GM23338 (cell line): ENCODE measurements at regions not wholly inside any gene's neighbourhood (a gene's known extent, or its start where the extent isn't known, plus 50 kb on each side); places are given as distances from the start of the nearest gene placed in this dataset.

Experiments used
- ATAC-seq: fragments of 200-7000 bp; cut with Tn5 transposase; 3 replicates; pipeline ENCODE4 v1.9.1; 2020
- DNase-seq: peaks from one replicate; pipeline ENCODE4 v3.0.0-alpha.2; 2015; ENCODE audit warnings: low spot score
- H2AFZ ChIP-seq: fragments of 200-600 bp; sonication (generic); 2 replicates; pipeline ENCODE4 v1.8.0; 2016; ENCODE audit warnings: antibody characterized with exemption, mild to moderate bottlenecking, moderate library complexity
- H3F3A ChIP-seq: fragments of 200-600 bp; sonication (generic); replicated peaks from 2 replicates; pipeline ENCODE4 v1.8.0; 2017; ENCODE audit warnings: antibody characterized with exemption, mixed run types, low read depth
- H3K27ac ChIP-seq: fragments of 200-600 bp; sonication (generic); 2 replicates; pipeline ENCODE4 v1.6.1; 2016; ENCODE audit warnings: low read depth
- H3K27me3 ChIP-seq: fragments of 200-600 bp; sonication (generic); 2 replicates; pipeline ENCODE4 v1.8.0; 2016; ENCODE audit warnings: mild to moderate bottlenecking, mixed run types, moderate library complexity; ENCODE audit not compliant: insufficient read depth
- H3K36me3 ChIP-seq: fragments of 200-600 bp; sonication (generic); 2 replicates; pipeline ENCODE4 v1.8.0; 2016; ENCODE audit warnings: mild to moderate bottlenecking; ENCODE audit not compliant: insufficient read depth
- H3K4me1 ChIP-seq: fragments of 200-600 bp; sonication (generic); 2 replicates; pipeline ENCODE4 v1.8.0; 2016; ENCODE audit warnings: mild to moderate bottlenecking, moderate library complexity; ENCODE audit not compliant: insufficient read depth
- H3K4me2 ChIP-seq: fragments of 200-600 bp; sonication (generic); 2 replicates; pipeline ENCODE4 v1.7.1; 2017; ENCODE audit warnings: mixed run types
- H3K4me3 ChIP-seq: fragments of 200-600 bp; sonication (generic); 2 replicates; pipeline ENCODE4 v1.6.1; 2016; ENCODE audit warnings: mixed run types
- H3K79me2 ChIP-seq: fragments of 200-600 bp; sonication (generic); replicated peaks from 2 replicates; pipeline ENCODE4 v1.8.0; 2017; ENCODE audit warnings: mild to moderate bottlenecking; ENCODE audit not compliant: insufficient read depth
- H3K9me2 ChIP-seq: fragments of 200-600 bp; sonication (generic); 2 replicates; pipeline ENCODE4 v1.8.0; 2017; ENCODE audit not compliant: insufficient read depth
- H4K20me1 ChIP-seq: fragments of 200-600 bp; sonication (generic); replicated peaks from 2 replicates; pipeline ENCODE4 v1.8.0; 2017; ENCODE audit warnings: mild to moderate bottlenecking; ENCODE audit not compliant: insufficient read depth
- H3K27ac Mint-ChIP-seq: 2 replicates; pipeline ENCODE4 v1.8.0; 2020; ENCODE audit warnings: inconsistent platforms, mild to moderate bottlenecking, moderate library complexity, mixed read lengths
- H3K27me3 Mint-ChIP-seq: 3 replicates; pipeline ENCODE4 v1.8.0; 2022; ENCODE audit warnings: low read depth, mild to moderate bottlenecking, moderate library complexity, mixed read lengths, inconsistent platforms; ENCODE audit not compliant: insufficient read depth, poor library complexity
- H3K36me3 Mint-ChIP-seq: 3 replicates; pipeline ENCODE4 v1.8.0; 2021; ENCODE audit warnings: low read depth, mild to moderate bottlenecking, inconsistent platforms, moderate library complexity, mixed read lengths
- H3K4me1 Mint-ChIP-seq: 3 replicates; pipeline ENCODE4 v1.8.0; 2020; ENCODE audit warnings: mild to moderate bottlenecking, inconsistent platforms, mixed read lengths
- H3K4me3 Mint-ChIP-seq: 3 replicates; pipeline ENCODE4 v1.8.0; 2021; ENCODE audit warnings: moderate library complexity, mild to moderate bottlenecking, inconsistent platforms, mixed read lengths
- H3K9me3 Mint-ChIP-seq: 3 replicates; pipeline ENCODE4 v1.8.0; 2020; ENCODE audit warnings: moderate library complexity, mild to moderate bottlenecking, inconsistent platforms, mixed read lengths
- EZH2 ChIP-seq: fragments of 200-600 bp; sonication (generic); IDR thresholded peaks from one replicate; pipeline ENCODE4 v1.8.0; 2017; ENCODE audit warnings: antibody characterized with exemption, mild to moderate bottlenecking, low read depth; ENCODE audit not compliant: unreplicated experiment
- EZH2phosphoT487 ChIP-seq: fragments of 200-600 bp; sonication (generic); IDR thresholded peaks from one replicate; pipeline ENCODE4 v1.8.1; 2018; ENCODE audit warnings: antibody characterized with exemption; ENCODE audit not compliant: unreplicated experiment
- JUNB ChIP-seq: IDR thresholded peaks from one replicate; pipeline ENCODE4 v1.6.1; 2016; ENCODE audit warnings: antibody characterized with exemption; ENCODE audit not compliant: unreplicated experiment
- NANOG ChIP-seq: IDR thresholded peaks from 2 replicates; pipeline ENCODE4 v1.6.1; 2016; ENCODE audit warnings: antibody characterized with exemption, borderline replicate concordance
- POLR2AphosphoS5 ChIP-seq: IDR thresholded peaks from 2 replicates; pipeline ENCODE4 v1.6.1; 2016; ENCODE audit warnings: antibody characterized with exemption, low read depth
- STAT1 ChIP-seq: IDR thresholded peaks from one replicate; pipeline ENCODE4 v1.6.1; 2016; ENCODE audit warnings: antibody characterized with exemption; ENCODE audit not compliant: unreplicated experiment
- ZNF114 ChIP-seq: fragments of 250-450 bp; sonication (Bioruptor Pico); IDR thresholded peaks from 2 replicates; pipeline ENCODE4 v1.5.0; 2020; ENCODE audit warnings: mild to moderate bottlenecking, moderate library complexity
- ZNF331 ChIP-seq: fragments of 250-450 bp; sonication (Bioruptor Pico); IDR thresholded peaks from 2 replicates; pipeline ENCODE4 v1.5.0; 2020; ENCODE audit warnings: low read depth, mild to moderate bottlenecking, moderate library complexity
- TF ChIP-seq, protein P1 (sequence below), 2 experiments: fragments of 200-600 bp in 1 of 2; sonication (generic) in 1 of 2; conservative IDR thresholded peaks; 2 replicates each; pipeline versions ENCODE4 v1.5.1 to v1.6.1; 2016 to 2017; ENCODE audit warnings: antibody characterized with exemption in 2 of 2, low read depth in 2 of 2, mild to moderate bottlenecking in 2 of 2, moderate library complexity in 1 of 2
- TF ChIP-seq, protein P2 (sequence below): fragments of 250-450 bp; sonication (Bioruptor Pico); IDR thresholded peaks from 2 replicates; pipeline ENCODE4 v1.5.0; 2020; ENCODE audit warnings: mild to moderate bottlenecking, moderate library complexity

DNA sequence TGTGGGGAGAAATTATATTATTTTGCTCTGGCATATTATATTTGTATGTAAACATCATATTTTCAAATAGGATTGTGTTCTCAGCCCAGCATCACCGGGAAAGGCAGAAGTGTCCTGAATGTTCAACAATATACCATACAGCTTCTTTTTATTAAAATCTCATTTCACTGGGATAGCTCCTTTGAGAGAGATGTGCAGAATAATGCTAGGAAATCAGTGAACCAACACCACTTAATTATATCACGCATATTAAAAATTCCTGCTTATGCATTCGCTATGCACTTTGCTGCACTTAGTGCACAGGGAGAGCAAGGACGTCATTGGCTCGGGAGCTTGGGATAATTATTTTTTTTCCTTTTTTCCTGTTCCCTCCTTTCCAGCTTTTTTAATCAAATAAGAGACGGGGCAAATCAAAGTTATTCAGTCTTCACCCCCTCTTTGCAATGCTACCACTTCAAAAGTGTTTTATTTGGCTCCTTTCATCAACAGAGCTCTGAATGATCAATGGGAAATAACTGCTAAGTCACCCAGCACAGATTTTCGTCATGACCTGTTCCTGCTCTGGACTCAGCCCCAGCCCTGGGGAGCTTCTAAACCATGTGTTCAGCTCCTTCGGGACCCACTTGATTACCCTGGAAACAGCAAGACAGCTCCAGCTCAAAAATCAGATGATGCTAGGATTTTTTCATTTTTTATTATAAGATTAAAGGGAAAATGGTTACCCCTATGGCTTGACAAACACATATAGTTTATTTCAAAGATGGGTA, 165.5 kb upstream of the DUSP10 start:
- ATAC-seq (no peak), DNase-seq (no peak)
- Mint-ChIP-seq H3K27me3 (no peaks in the 10 kb centered on the region), H3K9me3 (no peaks in the 10 kb centered on the region; the same call in 2 of the 3 replicates), H3K4me1 (no peaks in the 10 kb centered on the region; the same call in 2 of the 3 replicates), H3K36me3 (no peaks in the 10 kb centered on the region), H3K27ac (no peak overlapping the region), H3K4me3 (no peak overlapping the region)
- Histone ChIP-seq H3K4me1 (no peaks in the 10 kb centered on the region), H3F3A (no peaks in the 10 kb centered on the region), H3K9me2 (no peaks in the 10 kb centered on the region), H2AFZ (no peak overlapping the region), H3K27ac (no peak overlapping the region), H3K27me3 (no peaks in the 10 kb centered on the region), H3K4me3 (no peak overlapping the region), H3K79me2 (no peaks in the 10 kb centered on the region), H4K20me1 (no peaks in the 10 kb centered on the region), H3K36me3 (no peaks in the 10 kb centered on the region; the same call in 1 of the 2 replicates), H3K4me2 (no peak overlapping the region)
- no peak for TF ChIP-seq ZNF331
- TF ChIP-seq NANOG, result no peak
- no peak for TF ChIP-seq EZH2phosphoT487
- TF ChIP-seq ZNF114 (CRISPR knock-in tag), result no peak
- TF ChIP-seq, protein P1, sequence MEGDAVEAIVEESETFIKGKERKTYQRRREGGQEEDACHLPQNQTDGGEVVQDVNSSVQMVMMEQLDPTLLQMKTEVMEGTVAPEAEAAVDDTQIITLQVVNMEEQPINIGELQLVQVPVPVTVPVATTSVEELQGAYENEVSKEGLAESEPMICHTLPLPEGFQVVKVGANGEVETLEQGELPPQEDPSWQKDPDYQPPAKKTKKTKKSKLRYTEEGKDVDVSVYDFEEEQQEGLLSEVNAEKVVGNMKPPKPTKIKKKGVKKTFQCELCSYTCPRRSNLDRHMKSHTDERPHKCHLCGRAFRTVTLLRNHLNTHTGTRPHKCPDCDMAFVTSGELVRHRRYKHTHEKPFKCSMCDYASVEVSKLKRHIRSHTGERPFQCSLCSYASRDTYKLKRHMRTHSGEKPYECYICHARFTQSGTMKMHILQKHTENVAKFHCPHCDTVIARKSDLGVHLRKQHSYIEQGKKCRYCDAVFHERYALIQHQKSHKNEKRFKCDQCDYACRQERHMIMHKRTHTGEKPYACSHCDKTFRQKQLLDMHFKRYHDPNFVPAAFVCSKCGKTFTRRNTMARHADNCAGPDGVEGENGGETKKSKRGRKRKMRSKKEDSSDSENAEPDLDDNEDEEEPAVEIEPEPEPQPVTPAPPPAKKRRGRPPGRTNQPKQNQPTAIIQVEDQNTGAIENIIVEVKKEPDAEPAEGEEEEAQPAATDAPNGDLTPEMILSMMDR (conservative IDR thresholded peaks at IDR 0.05; ENCODE audit: low read depth in 2 of 2), result no peak
- no peak for TF ChIP-seq POLR2AphosphoS5
- TF ChIP-seq, protein P2, sequence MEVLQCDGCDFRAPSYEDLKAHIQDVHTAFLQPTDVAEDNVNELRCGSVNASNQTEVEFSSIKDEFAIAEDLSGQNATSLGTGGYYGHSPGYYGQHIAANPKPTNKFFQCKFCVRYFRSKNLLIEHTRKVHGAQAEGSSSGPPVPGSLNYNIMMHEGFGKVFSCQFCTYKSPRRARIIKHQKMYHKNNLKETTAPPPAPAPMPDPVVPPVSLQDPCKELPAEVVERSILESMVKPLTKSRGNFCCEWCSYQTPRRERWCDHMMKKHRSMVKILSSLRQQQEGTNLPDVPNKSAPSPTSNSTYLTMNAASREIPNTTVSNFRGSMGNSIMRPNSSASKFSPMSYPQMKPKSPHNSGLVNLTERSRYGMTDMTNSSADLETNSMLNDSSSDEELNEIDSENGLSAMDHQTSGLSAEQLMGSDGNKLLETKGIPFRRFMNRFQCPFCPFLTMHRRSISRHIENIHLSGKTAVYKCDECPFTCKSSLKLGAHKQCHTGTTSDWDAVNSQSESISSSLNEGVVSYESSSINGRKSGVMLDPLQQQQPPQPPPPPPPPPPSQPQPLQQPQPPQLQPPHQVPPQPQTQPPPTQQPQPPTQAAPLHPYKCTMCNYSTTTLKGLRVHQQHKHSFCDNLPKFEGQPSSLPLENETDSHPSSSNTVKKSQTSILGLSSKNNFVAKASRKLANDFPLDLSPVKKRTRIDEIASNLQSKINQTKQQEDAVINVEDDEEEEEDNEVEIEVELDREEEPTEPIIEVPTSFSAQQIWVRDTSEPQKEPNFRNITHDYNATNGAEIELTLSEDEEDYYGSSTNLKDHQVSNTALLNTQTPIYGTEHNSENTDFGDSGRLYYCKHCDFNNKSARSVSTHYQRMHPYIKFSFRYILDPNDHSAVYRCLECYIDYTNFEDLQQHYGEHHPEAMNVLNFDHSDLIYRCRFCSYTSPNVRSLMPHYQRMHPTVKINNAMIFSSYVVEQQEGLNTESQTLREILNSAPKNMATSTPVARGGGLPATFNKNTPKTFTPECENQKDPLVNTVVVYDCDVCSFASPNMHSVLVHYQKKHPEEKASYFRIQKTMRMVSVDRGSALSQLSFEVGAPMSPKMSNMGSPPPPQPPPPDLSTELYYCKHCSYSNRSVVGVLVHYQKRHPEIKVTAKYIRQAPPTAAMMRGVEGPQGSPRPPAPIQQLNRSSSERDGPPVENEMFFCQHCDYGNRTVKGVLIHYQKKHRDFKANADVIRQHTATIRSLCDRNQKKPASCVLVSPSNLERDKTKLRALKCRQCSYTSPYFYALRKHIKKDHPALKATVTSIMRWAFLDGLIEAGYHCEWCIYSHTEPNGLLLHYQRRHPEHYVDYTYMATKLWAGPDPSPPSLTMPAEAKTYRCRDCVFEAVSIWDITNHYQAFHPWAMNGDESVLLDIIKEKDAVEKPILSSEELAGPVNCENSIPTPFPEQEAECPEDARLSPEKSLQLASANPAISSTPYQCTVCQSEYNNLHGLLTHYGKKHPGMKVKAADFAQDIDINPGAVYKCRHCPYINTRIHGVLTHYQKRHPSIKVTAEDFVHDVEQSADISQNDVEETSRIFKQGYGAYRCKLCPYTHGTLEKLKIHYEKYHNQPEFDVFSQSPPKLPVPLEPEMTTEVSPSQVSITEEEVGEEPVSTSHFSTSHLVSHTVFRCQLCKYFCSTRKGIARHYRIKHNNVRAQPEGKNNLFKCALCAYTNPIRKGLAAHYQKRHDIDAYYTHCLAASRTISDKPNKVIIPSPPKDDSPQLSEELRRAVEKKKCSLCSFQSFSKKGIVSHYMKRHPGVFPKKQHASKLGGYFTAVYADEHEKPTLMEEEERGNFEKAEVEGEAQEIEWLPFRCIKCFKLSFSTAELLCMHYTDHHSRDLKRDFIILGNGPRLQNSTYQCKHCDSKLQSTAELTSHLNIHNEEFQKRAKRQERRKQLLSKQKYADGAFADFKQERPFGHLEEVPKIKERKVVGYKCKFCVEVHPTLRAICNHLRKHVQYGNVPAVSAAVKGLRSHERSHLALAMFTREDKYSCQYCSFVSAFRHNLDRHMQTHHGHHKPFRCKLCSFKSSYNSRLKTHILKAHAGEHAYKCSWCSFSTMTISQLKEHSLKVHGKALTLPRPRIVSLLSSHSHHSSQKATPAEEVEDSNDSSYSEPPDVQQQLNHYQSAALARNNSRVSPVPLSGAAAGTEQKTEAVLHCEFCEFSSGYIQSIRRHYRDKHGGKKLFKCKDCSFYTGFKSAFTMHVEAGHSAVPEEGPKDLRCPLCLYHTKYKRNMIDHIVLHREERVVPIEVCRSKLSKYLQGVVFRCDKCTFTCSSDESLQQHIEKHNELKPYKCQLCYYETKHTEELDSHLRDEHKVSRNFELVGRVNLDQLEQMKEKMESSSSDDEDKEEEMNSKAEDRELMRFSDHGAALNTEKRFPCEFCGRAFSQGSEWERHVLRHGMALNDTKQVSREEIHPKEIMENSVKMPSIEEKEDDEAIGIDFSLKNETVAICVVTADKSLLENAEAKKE (CRISPR knock-in tag), result no peak
- TF ChIP-seq EZH2, result no peak
- no peak for TF ChIP-seq JUNB
- no peak for TF ChIP-seq STAT1
